K562 (cell line): ENCODE measurements at regions not wholly inside any gene's neighbourhood (a gene's known extent, or its start where the extent isn't known, plus 50 kb on each side); places are given as distances from the start of the nearest gene placed in this dataset.

Experiments used
- ATAC-seq: fragments of 200-7000 bp; cut with Tn5 transposase; 3 replicates; pipeline ENCODE4 v1.9.1; 2020; ENCODE audit warnings: moderate library complexity
- BruUV-seq: library from RNA; stranded (reverse); fragments of 400-500 nt; replicated peaks from 2 replicates; lab custom pipeline; 2021; lab: Mats Ljungman, UMichigan
- CTCF ChIA-PET: fragments of 300-600 bp; formaldehyde crosslinking; extraction: SDS; loops from one replicate; lab custom pipeline; 2021; ENCODE audit warnings: low intra/inter-chr PET ratio; lab: Yijun Ruan, JAX
- POLR2A ChIA-PET: fragments of 300-600, 350-650 bp; sonication (Branson Sonifier 250); formaldehyde crosslinking; extraction: SDS; loops from one replicate; lab custom pipeline; 2021; ENCODE audit warnings: antibody characterized with exemption, inconsistent platforms; lab: Yijun Ruan, JAX
- DNase-seq, 4 experiments: peaks; one replicate each; pipeline versions ENCODE4 v3.0.0 to v3.0.0-alpha.2; 2011 to 2018; ENCODE audit warnings: low spot score in 3 of 4, mixed read lengths in 3 of 4; ENCODE audit errors: extremely low read depth in 1 of 4
- FAIRE-seq: peaks from 2 replicates; lab custom pipeline; 2011; peaks lifted over from hg19 to GRCh38; lab: Jason Lieb, UNC
- H2AFZ ChIP-seq: 2 replicates; pipeline ENCODE4 v1.6.0; 2011; ENCODE audit warnings: low read depth, low read length, control low read depth, inconsistent platforms
- H3K27ac ChIP-seq: fragments of 200-600 bp; 3 replicates; pipeline ENCODE4 v1.8.0; 2011; ENCODE audit warnings: low read depth, mild to moderate bottlenecking, control low read depth, inconsistent platforms, low read length, moderate library complexity, mixed read lengths; ENCODE audit errors: extremely low read depth
- H3K27me3 ChIP-seq, 2 experiments: fragments of 300-600 bp in 1 of 2; 2 replicates in 1 of 2; 3 replicates in 1 of 2; pipeline versions ENCODE4 v1.6.0 to v1.8.0; 2011; ENCODE audit warnings: inconsistent platforms in 2 of 2, low read length in 2 of 2, mild to moderate bottlenecking in 1 of 2, mixed read lengths in 1 of 2, moderate library complexity in 1 of 2; ENCODE audit not compliant: control insufficient read depth in 2 of 2, insufficient read depth in 2 of 2
- H3K36me3 ChIP-seq: fragments of 300-600 bp; 3 replicates; pipeline ENCODE4 v1.8.0; 2011; ENCODE audit warnings: mild to moderate bottlenecking, low read length, inconsistent platforms; ENCODE audit not compliant: control insufficient read depth, insufficient read depth
- H3K4me1 ChIP-seq, 2 experiments: fragments of 200-600 bp in 1 of 2; replicated peaks in 1 of 2; 2 replicates in 1 of 2; 3 replicates in 1 of 2; pipeline versions ENCODE4 v1.5.1 to v1.8.0; 2011; ENCODE audit warnings: inconsistent platforms in 2 of 2, low read length in 2 of 2, mild to moderate bottlenecking in 1 of 2, mixed read lengths in 1 of 2, moderate library complexity in 1 of 2; ENCODE audit not compliant: control insufficient read depth in 2 of 2, insufficient read depth in 2 of 2
- H3K4me2 ChIP-seq: 2 replicates; pipeline ENCODE4 v1.6.1; 2011; ENCODE audit warnings: low read length, control low read depth, inconsistent platforms, mixed read lengths; ENCODE audit not compliant: insufficient read depth
- H3K4me3 ChIP-seq: fragments of 200-600 bp; sonication (generic), shearing (Covaris generic); 2 replicates; pipeline ENCODE4 v1.5.1; 2016; ENCODE audit warnings: control low read depth, inconsistent platforms
- H3K79me2 ChIP-seq: fragments of 200-600 bp; 3 replicates; pipeline ENCODE4 v1.8.0; 2011; ENCODE audit warnings: low read length, inconsistent platforms; ENCODE audit not compliant: control insufficient read depth, insufficient read depth
- H3K9ac ChIP-seq, 2 experiments: 2 replicates each; pipeline versions ENCODE4 v1.6.0 to v1.6.1; 2011; ENCODE audit warnings: low read depth in 2 of 2, low read length in 2 of 2, control low read depth in 1 of 2, inconsistent platforms in 1 of 2, mild to moderate bottlenecking in 1 of 2, mixed read lengths in 1 of 2; ENCODE audit not compliant: insufficient read depth in 1 of 2
- H3K9me1 ChIP-seq: one replicate; pipeline ENCODE4 v1.6.0; 2011; ENCODE audit warnings: inconsistent platforms, mild to moderate bottlenecking, low read length, moderate library complexity; ENCODE audit not compliant: control insufficient read depth, insufficient read depth
- H3K9me3 ChIP-seq: replicated peaks from 2 replicates; pipeline ENCODE4 v1.5.1; 2011; ENCODE audit warnings: low read depth, low read length, inconsistent platforms; ENCODE audit not compliant: control insufficient read depth, insufficient read depth
- H4K20me1 ChIP-seq: replicated peaks from 2 replicates; pipeline ENCODE4 v1.6.1; 2011; ENCODE audit warnings: low read length, inconsistent platforms, mixed read lengths; ENCODE audit not compliant: control insufficient read depth, insufficient read depth
- ELF4 ChIP-seq: fragments of 450-650 bp; formaldehyde crosslinking; IDR thresholded peaks from 2 replicates; pipeline ENCODE4 v1.4.0; 2022; ENCODE audit warnings: missing genetic modification characterization
- ETV6 ChIP-seq, 3 experiments: fragments of 150-350 bp in 1 of 3; sonication (generic) in 1 of 3; formaldehyde crosslinking in 1 of 3; IDR thresholded peaks; 2 replicates each; pipeline versions ENCODE4 v1.6.1 to v1.8.0; 2014 to 2022; ENCODE audit warnings: borderline replicate concordance in 2 of 3, low read depth in 2 of 3, antibody characterized with exemption in 1 of 3, low read length in 1 of 3, mild to moderate bottlenecking in 1 of 3, missing genetic modification reagents in 1 of 3
- HSF4 ChIP-seq: fragments of 250-450 bp; sonication (Bioruptor Pico); IDR thresholded peaks from 2 replicates; pipeline ENCODE4 v2.1.2; 2022; ENCODE audit warnings: mild to moderate bottlenecking, moderate library complexity, borderline replicate concordance
- KDM4B ChIP-seq, 2 experiments: fragments of 450-650 bp in 1 of 2; sonication (generic) in 1 of 2; IDR thresholded peaks; 2 replicates each; pipeline ENCODE4 v1.6.1; 2016 to 2017; ENCODE audit warnings: borderline replicate concordance in 2 of 2, antibody characterized with exemption in 1 of 2, low read depth in 1 of 2, mild to moderate bottlenecking in 1 of 2
- RNF2 ChIP-seq: sonication (generic); IDR thresholded peaks from 2 replicates; pipeline ENCODE4 v1.6.1; 2016
- TAF1 ChIP-seq: IDR thresholded peaks from 2 replicates; pipeline ENCODE4 v1.6.1; 2011; ENCODE audit warnings: mild to moderate bottlenecking, low read length, moderate library complexity; ENCODE audit not compliant: insufficient read depth, control insufficient read depth, severe bottlenecking; ENCODE audit errors: extremely low read depth
- TBP ChIP-seq: optimal IDR thresholded peaks from 2 replicates; pipeline ENCODE3; 2011; ENCODE audit warnings: low read depth, low read length, improper control_type of control experiment
- TFAM ChIP-seq: fragments of 250-450 bp; sonication (Bioruptor Pico); conservative IDR thresholded peaks from 2 replicates; pipeline ENCODE4 v1.5.0; 2021; ENCODE audit warnings: mild to moderate bottlenecking, moderate library complexity
- ZFP30 ChIP-seq: fragments of 250-450 bp; sonication (Bioruptor Pico); IDR thresholded peaks from 2 replicates; pipeline ENCODE4 v1.8.0; 2022; ENCODE audit warnings: moderate library complexity, mild to moderate bottlenecking, inconsistent platforms, borderline replicate concordance
- ZNF212 ChIP-seq: fragments of 450-650 bp; formaldehyde crosslinking; IDR thresholded peaks from 2 replicates; pipeline ENCODE4 v1.4.0; 2020; ENCODE audit warnings: mild to moderate bottlenecking
- WGBS: fragments of 100-300 bp; shearing (Covaris generic); methylation state at CpG from one replicate; pipeline ENCODE4 v1.1.6; 2016; ENCODE audit warnings: low coverage, mixed read lengths; ENCODE audit not compliant: insufficient coverage; ENCODE audit errors: missing lambda C conversion rate; 5-methylcytosine and 5-hydroxymethylcytosine counted together
- in situ Hi-C: fragments of 300-500 bp; cut with MboI; formaldehyde crosslinking; loops from 4 replicates; pipeline ENCODE4 v1.15.0; 2018; ENCODE audit warnings: inconsistent platforms, mixed read lengths
- intact Hi-C: fragments of 100-400 bp; cut with micrococcal nuclease; formaldehyde crosslinking; loops from 2 replicates; pipeline ENCODE4 v1.14.2; 2022
- TF ChIP-seq, protein P1 (sequence below): fragments of 450-650 bp; formaldehyde crosslinking; IDR thresholded peaks from 2 replicates; pipeline ENCODE4 v1.4.0; 2022; ENCODE audit warnings: mild to moderate bottlenecking, moderate library complexity
- TF ChIP-seq, protein P2 (sequence below), 3 experiments: IDR thresholded peaks in 2 of 3; conservative IDR thresholded peaks in 1 of 3; 2 replicates each; pipeline ENCODE4 v1.5.1; 2011 to 2012; ENCODE audit warnings: low read length in 3 of 3, mild to moderate bottlenecking in 3 of 3, control low read depth in 2 of 3, improper control_type of control experiment in 1 of 3, inconsistent platforms in 1 of 3, low read depth in 1 of 3, mixed read lengths in 1 of 3, moderate library complexity in 1 of 3; ENCODE audit not compliant: insufficient read depth in 2 of 3

DNA sequence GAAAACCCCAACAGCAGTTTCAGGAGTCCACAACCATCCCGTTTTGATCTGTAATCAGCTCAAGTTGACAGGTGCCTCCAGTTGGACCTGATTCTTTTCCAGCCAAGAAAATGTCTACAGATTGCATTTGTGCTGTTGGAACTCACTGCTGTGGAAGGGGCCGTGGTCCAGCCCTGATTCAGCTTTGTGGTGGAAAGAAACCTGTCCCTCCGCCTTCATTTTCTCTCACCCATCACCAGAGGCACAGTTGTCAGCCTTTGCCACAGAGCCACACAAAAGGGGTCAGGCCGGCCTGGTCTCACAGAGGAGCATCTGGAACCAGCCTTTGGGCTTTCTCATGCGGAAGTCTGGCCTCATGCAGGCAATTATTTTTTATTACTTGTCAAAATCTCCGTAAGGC is 483.6 kb downstream of the GADD45G start:
- no peaks in the 10 kb centered on the region for H3K9me3 ChIP-seq
- POLR2A ChIA-PET: no interaction called here
- no TSS peak for BruUV-seq
- no peak overlapping the region for H3K4me3 ChIP-seq
- H3K36me3 ChIP-seq: no peaks in the 10 kb centered on the region
- H3K9ac ChIP-seq: no peak overlapping the region
- H3K9me1 ChIP-seq: no peaks in the 10 kb centered on the region
- intact Hi-C loops (no loop called here), in situ Hi-C loops (no loop called here)
- no peaks in the 10 kb centered on the region for H3K79me2 ChIP-seq
- ATAC-seq (no peak), DNase-seq (no peak)
- no peak overlapping the region for H2AFZ ChIP-seq
- H4K20me1 ChIP-seq: no peaks in the 10 kb centered on the region
- peaks cover 0 to 7% of the 10 kb centered on the region in 2 experiments; a peak in 2 of 5 replicates for H3K27me3 ChIP-seq
- H3K4me2 ChIP-seq: no peak overlapping the region
- no peak for TF ChIP-seq TFAM (CRISPR knock-in tag)
- no peak for TF ChIP-seq TBP
- no peak for TF ChIP-seq HSF4 (CRISPR knock-in tag)
- TF ChIP-seq RNF2: no peak
- TF ChIP-seq ZFP30 (CRISPR knock-in tag): no peak
- TF ChIP-seq, protein P1, sequence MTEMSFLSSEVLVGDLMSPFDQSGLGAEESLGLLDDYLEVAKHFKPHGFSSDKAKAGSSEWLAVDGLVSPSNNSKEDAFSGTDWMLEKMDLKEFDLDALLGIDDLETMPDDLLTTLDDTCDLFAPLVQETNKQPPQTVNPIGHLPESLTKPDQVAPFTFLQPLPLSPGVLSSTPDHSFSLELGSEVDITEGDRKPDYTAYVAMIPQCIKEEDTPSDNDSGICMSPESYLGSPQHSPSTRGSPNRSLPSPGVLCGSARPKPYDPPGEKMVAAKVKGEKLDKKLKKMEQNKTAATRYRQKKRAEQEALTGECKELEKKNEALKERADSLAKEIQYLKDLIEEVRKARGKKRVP (CRISPR knock-in tag): no peak
- TF ChIP-seq ELF4 (CRISPR knock-in tag): no peak
- TF ChIP-seq TAF1: no peak
- TF ChIP-seq ETV6 (IDR thresholded peaks at IDR 0.05; ENCODE audit: borderline replicate concordance in 1 of 2, low read depth in 2 of 2, low read length in 1 of 2): no peak
- no peak for TF ChIP-seq ETV6 (CRISPR knock-in tag; IDR thresholded peaks at IDR 0.05; ENCODE audit: borderline replicate concordance)
- no peak for TF ChIP-seq KDM4B (IDR thresholded peaks at IDR 0.05; ENCODE audit: borderline replicate concordance in 2 of 2, low read depth in 1 of 2)
- TF ChIP-seq, protein P2, sequence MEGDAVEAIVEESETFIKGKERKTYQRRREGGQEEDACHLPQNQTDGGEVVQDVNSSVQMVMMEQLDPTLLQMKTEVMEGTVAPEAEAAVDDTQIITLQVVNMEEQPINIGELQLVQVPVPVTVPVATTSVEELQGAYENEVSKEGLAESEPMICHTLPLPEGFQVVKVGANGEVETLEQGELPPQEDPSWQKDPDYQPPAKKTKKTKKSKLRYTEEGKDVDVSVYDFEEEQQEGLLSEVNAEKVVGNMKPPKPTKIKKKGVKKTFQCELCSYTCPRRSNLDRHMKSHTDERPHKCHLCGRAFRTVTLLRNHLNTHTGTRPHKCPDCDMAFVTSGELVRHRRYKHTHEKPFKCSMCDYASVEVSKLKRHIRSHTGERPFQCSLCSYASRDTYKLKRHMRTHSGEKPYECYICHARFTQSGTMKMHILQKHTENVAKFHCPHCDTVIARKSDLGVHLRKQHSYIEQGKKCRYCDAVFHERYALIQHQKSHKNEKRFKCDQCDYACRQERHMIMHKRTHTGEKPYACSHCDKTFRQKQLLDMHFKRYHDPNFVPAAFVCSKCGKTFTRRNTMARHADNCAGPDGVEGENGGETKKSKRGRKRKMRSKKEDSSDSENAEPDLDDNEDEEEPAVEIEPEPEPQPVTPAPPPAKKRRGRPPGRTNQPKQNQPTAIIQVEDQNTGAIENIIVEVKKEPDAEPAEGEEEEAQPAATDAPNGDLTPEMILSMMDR (IDR thresholded peaks at IDR 0.05 in 2 of 3, conservative IDR thresholded peaks at IDR 0.05 in 1 of 3; ENCODE audit: insufficient read depth in 2 of 3, low read depth in 1 of 3, low read length in 3 of 3): no peak
- no peak for TF ChIP-seq ZNF212 (CRISPR knock-in tag)
- TF ChIP-seq, all 486 proteins: peak for 0
- WGBS: 3% methylated on average over 6 of the region's 6 CpGs
- CTCF ChIA-PET: no interaction called here
- FAIRE-seq: no peak
- no peaks in the 10 kb centered on the region for H3K4me1 ChIP-seq
- no peak overlapping the region for H3K27ac ChIP-seq
